ENCODE measurements at regions not wholly inside any gene's neighbourhood (a gene's known extent, or its start where the extent isn't known, plus 50 kb on each side); places are given as distances from the start of the nearest gene placed in this dataset.

GRCh38 chr2:187989925-187990623, 301.6 kb upstream of the GULP1 start:
- TF ChIP-seq EZH2 (IDR thresholded peaks at IDR 0.05): no peak
- TF ChIP-seq POLR2AphosphoS5 (IDR thresholded peaks at IDR 0.05; ENCODE audit: borderline replicate concordance, low read depth, low read length): no peak
